GM21381 (cell line): ENCODE measurements at regions not wholly inside any gene's neighbourhood (a gene's known extent, or its start where the extent isn't known, plus 50 kb on each side); places are given as distances from the start of the nearest gene placed in this dataset.

Experiments used
- ATAC-seq: cut with Tn5 transposase; IDR thresholded peaks from one replicate; pipeline ENCODE4 v1.9.1; 2021; ENCODE audit warnings: mild to moderate bottlenecking, moderate library complexity; ENCODE audit not compliant: unreplicated experiment

DNA sequence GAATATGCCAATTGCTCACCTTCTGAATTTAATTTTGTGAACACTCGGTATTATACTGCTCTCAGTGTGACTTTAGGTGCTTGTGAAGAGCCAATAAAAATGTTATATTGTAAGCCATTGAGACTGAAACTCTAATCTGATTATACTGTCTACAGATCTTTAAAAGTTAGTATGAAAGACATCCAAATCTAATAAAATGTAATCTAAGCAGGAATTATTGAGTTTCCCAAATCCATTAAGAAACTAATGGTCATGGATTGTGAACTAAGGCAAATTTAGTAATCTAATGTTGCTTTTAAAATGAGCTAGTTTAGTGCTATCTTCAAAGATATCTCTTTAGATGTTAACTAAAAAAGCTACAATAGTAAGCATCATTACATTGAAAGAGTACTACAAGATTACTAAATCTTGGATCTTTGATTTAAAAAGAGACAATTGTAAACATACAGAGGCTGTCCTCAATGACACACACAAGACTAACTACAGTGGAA, 1132.4 kb upstream of the B3GALT2 start:
- ATAC-seq: no peak

DNA sequence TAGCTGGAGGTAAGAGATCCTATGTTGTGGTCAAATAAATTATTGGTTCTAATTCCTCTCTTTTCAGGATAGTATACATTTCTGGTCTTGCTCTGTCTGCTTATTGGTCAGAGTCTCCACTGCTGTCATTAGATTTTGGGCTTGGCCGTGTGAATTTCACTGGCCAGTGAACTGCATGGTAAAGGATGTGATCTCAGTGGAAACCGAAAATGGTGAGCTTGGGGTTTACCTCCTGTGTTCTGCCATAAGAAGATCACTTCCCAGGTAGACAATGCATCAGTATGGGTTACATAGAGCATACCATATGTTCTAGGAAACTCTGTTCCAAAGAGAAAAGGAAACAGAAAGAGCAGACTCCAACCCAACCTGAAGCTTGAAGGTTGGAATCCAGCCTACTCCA, 1123.3 kb upstream of the B3GALT2 start:
- ATAC-seq: no peak

DNA sequence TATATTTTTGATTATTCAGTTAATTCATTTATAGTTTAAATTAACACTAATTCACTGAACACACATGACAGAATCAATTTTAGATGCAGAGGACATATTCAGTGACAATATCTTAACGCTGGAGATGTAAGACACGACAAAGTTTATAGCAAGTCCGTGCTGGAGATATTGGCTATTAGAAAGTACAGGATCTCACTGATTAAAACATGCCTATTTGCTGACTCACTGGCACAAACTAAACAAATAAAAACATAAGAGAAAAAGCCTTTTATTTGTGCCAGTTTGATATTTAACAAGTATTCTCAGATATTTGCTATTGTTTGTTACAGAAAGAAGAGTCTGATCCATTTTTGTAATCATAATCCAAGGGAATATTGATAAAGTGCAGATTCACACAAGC, 1122.9 kb upstream of the B3GALT2 start:
- no peak for ATAC-seq

DNA sequence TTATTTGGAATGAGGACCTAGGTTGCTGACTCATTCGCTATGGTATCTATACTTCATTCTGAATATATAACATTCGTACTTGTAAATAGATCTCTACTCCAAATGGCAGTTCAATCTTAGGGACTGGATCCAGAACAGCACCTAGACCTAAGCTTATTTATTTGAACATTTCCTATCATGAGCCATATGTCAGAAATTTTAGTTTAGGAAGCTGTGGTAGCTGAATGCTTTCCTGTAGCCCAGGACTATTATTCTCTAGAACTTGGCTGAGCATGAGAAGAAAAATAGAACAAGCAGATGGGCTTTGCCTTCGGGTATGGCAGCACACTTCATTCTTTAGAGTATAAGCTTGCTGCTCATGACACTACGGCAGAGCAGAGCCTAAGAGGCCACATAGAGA, 1114.4 kb upstream of the B3GALT2 start:
- no peak for ATAC-seq

DNA sequence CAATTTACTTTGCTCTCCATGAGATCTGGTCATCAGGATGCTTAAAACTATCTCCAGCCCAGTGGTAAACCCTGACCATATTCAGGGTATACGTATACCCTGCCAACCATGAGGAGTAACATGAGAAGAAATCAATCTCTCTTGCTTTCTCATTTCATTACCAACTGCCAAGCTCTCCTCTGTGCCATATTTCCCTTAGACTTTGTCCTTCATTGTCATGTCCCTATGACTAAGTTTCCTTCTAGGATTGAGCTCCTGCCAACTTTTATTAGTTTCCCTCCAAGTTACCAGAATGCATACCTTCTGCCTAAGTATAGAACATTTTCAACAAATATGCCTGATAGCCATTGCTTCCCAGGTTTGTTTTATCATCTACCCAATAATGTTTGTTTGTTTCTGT, 1113.9 kb upstream of the B3GALT2 start:
- no peak for ATAC-seq

DNA sequence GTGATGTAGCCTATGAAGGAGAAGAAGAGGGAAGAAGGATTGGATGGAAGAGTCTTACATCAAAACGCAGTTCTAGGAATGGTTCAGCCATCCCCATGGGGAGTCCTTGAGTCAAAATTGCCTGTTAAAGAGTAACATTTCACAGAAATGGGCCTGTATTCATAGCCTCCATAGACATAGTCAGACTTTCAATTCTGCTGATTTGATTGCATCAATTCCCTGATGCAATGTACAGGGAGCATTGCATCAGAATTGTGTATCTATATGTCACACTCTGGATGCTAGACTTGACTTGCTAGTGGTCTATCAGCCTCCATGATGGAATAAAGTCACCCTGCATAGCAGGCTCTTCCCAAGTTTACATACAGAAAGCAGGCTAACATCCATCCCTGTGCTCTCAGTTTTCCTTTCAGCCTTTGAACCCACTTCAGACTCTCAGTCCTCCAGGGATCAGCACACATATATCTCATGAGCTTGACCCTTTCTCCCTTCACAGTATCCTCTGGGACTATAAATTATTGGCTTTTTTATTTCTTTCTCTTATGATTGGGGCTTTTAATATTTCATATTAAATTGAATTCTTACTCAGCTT, 1111.7 kb upstream of the B3GALT2 start:
- ATAC-seq: no peak

DNA sequence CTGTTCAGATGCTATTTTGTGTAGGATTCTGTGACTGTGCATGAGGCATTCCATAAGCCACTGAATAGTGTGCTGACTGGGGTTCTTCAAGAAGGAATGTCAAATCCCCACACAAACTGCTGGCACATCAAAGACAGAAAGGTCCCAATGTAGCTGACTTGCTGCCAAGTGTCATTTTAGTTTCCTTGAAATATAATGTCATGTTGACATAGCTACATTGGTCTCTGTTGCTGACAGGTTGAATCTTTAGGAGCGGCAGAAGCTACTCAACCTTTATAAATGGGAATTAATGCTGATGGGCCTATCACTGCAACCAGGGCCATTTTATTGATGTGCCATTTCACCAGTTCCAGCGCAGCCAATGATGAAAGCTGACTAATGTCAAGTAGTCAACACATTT, 1110.7 kb upstream of the B3GALT2 start:
- ATAC-seq: no peak

DNA sequence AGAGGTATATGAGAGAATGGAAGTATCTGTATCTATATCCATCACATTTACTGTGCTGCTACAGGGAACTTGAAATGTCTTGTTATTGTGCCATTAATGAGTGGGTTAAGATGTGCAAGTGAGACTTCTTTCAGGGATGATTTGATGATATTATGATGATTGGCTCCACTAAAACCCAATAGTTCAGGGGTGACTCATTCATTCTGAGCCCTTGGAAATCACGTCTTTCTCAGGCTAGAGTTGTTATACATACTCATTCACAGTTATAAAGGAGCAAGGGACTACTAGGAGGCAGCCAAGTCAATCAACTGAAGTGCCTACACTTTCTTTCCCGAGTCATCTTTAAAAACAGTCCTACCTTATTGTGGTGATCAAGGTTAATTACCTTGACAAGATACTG, 1109.8 kb upstream of the B3GALT2 start:
- ATAC-seq: no peak

DNA sequence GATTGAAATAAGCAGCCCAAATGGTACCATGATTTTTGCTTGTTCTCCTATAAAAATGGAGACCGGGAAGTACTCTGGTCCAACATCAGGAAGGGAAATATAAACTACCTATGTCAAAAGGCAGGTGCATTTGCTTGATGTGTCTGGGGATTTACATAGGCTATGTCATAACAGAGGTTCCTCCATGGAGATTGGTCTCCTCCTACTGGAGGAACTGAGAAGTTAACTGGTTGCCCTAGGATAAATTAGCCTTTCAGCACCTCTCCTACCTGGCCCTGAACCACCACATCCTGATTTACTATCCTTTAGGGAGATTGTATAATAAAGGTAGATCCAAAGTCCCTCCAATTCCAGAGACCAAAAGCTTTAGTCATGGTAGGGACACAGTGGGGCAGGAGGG, 1109.3 kb upstream of the B3GALT2 start:
- ATAC-seq: peak; percentile 96

DNA sequence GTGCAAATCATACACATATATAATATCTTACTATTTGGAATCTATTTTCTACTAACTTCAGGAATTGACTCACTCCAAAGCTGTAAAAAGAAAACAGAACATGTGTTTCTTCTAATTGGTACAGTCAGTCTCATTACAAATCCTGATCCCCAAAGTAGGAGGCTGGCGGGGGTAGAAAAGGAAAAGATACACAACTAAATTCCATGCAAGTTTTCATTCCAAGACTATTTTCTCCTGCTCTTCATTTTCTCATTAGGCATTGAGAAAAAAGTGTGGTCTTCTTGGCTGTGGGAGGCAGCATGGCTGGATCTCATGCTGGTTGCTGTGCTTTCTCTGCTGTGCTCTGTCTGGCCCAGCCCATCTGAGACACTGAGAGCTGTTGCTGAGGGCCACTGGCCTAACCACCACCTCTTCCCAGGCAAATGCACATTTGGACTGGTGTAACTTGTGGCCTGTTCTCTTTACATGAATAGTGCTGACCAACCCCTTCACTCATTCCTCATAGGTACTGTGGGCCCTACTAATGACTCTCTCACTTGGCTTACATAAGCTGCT, 1107.5 kb upstream of the B3GALT2 start:
- ATAC-seq: no peak

DNA sequence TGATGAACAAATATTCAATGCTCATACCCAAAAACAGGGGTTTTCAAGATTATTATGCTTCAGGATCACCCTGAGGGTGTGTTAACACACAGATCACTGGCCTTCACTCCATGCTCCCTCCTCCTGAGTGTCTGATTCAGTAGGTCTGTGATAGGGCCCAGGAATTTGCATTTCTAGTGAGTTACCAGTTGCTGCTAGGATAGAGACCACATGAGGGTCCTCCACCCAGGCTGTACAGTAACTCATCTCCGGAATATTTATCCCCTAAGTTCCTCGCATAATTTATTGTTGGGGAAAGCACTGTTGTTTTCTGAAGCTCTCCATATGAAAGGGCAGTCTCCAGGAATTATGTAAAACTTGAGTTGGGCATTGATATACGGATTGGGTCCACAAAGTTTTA, 1106.6 kb upstream of the B3GALT2 start:
- no peak for ATAC-seq

DNA sequence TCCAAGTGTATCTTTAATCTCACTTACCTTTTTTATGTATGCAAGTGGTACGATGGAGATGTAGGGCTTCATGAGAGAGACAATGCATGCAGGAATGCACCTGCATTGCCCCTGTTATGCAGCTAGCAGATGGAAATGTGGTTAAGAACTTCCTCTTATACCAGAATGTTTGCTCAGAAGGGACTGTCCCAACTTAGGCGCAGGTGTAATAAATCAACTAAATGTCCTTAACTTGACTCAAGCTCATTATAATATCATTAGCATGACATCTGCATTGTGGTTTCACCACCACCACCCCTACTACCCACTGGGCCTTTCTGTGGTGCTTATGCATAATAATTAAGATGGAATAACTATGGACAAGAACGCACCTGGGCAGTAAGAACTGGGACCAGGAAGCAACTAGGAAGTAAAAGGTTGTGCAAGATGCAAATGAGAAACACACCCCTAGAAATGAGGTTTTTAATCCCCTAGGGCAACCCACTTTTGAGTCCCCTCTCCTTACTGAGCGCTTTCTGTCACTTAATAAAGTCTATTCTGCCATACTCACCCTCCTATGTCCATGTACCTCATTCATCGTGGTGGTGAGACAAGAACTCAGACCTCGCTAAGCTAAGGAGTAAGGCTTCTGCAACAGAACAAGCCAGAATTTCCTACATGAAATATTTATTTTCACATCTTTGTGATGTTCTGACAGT, 1103.3 kb upstream of the B3GALT2 start:
- ATAC-seq: peak; percentile 92

DNA sequence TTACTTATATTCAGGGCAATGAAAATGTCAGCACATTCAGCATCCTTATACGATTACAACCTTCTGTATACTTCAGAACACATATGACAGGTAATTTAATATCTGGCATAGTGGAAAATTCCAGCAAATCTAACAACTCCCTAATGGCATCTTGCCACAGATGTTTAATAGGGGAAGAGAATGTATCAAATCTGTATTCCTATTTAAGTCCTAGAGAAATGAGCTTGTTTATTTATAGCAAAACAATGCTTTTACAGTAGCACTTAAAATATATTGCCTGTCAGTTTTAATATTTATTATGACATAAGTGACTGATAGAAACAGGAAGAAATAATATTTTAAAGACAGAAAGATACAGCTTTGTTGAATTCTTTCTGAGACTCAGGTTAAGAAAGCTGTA, 1101.8 kb upstream of the B3GALT2 start:
- ATAC-seq: no peak

DNA sequence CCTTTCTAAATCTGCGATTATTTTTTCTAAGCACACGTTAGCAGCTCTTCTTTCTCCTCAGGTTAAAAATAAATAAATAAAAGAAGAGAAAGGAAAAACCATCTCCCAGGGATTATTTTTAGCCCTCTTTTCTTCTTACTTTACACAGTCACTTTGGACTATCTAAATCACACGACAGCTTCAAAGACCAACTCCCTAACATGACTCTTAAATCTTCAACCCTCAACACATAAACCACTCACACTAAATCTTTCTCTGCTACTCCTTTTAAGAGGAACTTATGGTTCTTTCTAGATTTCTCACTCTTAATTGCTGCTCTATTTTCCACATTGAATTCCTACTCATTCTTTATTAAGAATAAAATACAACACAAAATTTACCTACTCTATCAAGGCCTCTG, 1095.0 kb upstream of the B3GALT2 start:
- ATAC-seq: no peak

DNA sequence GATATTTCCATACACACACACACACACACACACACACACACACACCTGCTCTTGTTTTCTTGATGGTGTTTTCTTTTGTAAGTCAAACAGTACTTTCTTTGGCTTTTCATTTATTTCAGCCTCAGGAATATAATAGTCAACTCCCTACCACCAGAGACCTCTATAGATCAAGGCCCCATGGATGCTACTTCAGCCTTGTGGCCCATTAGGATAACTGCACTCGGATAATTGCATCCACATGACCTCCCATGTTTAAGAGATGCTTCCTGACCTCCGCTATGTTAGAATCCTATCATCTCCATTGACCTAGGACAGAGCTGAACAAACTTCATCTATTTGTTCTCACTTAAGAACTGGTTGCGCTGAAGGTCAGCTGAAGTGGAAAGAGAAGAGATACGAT, 1094.0 kb upstream of the B3GALT2 start:
- no peak for ATAC-seq

DNA sequence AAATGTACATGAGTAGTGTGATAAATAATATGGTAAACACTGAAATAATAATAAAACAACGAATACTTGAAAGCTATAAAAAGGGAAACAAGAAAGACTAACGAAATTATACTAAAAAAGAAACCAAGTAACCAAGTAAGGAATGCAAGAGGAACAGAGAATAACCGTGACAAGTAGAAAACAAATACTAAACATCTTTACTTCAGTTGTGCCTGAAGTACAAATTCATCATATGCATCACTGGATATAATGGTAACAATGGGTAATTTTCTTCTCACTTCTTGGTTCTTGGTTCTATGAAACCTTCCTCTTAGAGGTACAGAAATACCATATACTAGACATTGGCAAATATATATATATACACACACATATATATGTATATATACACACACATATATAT, 1093.6 kb upstream of the B3GALT2 start:
- ATAC-seq: peak; percentile 70

DNA sequence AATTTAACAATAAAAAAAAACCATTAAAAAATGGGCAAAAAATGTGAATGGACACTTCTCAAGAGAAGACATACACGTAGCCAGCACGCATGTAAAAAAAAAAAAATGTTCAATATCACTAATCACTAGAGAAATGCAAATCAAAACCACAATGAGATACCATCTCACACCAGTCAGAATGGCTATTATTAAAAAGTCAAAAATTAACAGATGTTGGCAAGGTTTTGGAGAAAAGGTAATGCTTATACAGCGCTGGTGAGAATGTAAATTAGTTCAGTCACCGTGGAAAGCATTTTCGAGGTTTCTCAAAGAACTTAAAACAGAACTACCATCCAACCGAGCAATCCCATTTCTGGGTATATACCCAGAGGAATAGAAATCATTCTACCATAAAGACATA, 1091.5 kb upstream of the B3GALT2 start:
- peak; percentile 58 for ATAC-seq

DNA sequence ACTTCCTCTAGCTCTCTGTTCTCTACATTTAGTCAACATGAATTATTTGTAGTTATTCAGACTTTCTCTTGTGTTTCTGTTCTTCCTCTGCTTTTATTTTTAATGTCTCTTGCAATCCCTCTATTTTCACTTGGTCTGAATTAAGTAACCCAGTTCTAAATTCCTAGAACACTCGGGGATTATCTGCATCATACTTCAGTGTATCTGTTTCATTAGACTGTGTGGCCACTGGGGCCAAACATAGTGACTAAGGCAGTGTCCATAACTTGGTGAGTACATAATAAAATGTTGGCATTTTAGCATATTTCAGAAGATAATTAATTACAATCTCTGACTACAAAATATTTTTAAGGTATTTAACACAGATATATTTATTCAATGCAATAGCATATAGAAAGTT, 1087.2 kb upstream of the B3GALT2 start:
- ATAC-seq: no peak

DNA sequence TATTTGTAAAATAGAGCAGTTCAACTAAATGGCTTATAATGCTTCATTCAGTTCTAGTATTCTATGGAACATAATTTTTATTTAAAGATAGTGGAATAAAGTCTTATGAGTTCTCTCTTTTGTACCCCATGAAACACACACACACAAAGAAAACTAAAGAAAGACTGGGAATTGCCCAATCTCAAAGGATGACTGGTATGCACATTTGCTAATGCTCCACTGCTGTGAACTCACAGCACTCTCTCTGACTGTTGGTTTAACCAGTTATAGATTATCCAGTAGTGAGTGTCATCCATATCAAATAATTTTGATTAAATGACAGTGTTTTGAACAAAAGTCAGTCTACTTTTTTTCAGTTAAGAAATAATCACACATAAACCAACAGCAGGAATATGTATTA, 1082.4 kb upstream of the B3GALT2 start:
- ATAC-seq: no peak

DNA sequence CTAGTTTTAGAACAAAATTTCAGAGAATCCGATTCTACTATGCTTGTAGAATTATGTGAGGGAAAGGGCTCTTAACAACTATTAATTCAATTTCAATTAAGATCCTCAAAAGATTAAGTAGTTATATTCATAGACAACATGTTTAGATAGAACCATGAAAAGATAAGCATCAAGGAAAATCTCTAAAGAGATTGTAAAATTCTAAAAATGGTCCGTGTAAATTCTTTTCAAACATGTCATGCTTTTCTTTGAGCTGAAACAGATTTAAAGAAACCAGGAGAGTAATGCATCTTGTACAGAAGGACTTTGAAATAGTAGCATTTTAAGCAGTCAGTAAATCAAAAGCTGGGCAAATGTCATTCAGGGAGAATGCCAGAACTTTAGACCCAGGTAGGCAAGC, 1080.6 kb upstream of the B3GALT2 start:
- no peak for ATAC-seq

DNA sequence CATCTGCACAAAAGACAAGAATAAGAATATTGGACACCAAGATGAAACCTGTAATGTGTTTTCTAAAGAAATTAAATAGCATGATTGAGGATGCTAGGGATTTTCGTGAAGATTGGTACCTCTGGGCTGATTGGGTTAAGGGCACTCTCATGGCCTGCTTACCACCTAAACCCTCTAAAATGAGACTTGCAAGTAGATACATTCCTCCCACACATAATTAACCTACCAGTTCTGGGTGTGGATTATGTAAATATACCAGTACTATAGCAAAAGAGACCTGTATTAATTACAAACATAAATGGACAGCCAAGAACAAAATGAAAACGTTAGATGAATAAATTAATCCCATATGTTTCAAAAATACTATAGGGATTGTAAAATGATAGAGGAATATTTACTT, 1069.6 kb upstream of the B3GALT2 start:
- no peak for ATAC-seq

DNA sequence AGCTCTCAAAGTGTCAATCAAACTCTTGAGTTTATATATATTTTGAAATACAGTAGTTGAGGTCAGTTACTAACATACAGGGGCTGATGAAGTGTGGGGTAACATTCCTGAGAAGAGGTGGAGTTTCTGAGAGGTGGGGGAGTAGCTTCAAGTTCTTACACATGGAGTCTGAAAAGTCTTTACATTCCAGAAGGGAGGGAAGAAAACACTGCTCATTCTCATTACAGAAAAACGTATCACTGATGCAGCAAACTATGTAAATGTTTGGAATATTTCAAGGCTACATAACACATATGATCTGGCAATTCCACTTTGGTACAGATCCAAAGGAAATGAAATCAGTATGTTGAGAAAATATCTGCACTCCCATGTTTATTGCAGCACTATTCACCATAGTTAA, 1065.8 kb upstream of the B3GALT2 start:
- no peak for ATAC-seq

DNA sequence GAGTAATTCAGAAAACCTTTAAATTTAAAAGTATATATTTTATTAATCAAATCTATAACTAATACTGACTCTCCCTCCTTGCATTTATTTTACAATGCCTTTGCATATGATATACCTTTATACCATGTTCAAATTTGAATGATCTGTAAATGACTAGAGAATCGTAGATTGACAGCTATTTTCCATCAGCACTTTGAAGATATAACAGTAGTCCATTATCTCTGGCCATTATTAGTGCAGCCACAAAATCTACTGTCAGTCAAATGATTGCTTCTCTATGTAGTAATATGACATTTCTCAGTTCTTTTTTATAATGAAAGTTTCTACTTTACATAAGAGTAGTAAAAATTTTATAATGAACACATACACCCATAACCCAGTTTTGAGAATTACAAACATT, 1054.8 kb upstream of the B3GALT2 start:
- ATAC-seq: no peak
